NT2/D1 (cell line): ENCODE measurements at regions not wholly inside any gene's neighbourhood (a gene's known extent, or its start where the extent isn't known, plus 50 kb on each side); places are given as distances from the start of the nearest gene placed in this dataset.

ENCODE experiments used
- DNase-seq: peaks from one replicate; pipeline ENCODE4 v3.0.0-alpha.2; 2011; ENCODE audit warnings: low read depth, low spot score
- H3K27me3 ChIP-seq: 2 replicates; pipeline ENCODE4 v1.6.0; 2011; ENCODE audit warnings: mild to moderate bottlenecking; ENCODE audit not compliant: insufficient read length, insufficient read depth
- H3K36me3 ChIP-seq: 2 replicates; pipeline ENCODE4 v1.6.1; 2011; ENCODE audit warnings: mild to moderate bottlenecking, low read length, mixed read lengths; ENCODE audit not compliant: insufficient read depth, insufficient read length
- H3K4me1 ChIP-seq: 2 replicates; pipeline ENCODE4 v1.5.1; 2011; ENCODE audit not compliant: insufficient read depth, insufficient read length
- H3K4me3 ChIP-seq: 2 replicates; pipeline ENCODE4 v1.5.1; 2011; ENCODE audit warnings: low read depth; ENCODE audit not compliant: insufficient read length
- H3K9ac ChIP-seq: 2 replicates; pipeline ENCODE4 v1.6.0; 2011; ENCODE audit warnings: low read depth; ENCODE audit not compliant: insufficient read length
- H3K9me3 ChIP-seq: 2 replicates; pipeline ENCODE4 v1.5.1; 2011; ENCODE audit warnings: mild to moderate bottlenecking, low read length; ENCODE audit not compliant: insufficient read depth
- SUZ12 ChIP-seq: IDR thresholded peaks from 2 replicates; pipeline ENCODE4 v1.6.1; 2011; ENCODE audit not compliant: insufficient read length, insufficient read depth; ENCODE audit errors: extremely low read depth
- YY1 ChIP-seq: IDR thresholded peaks from 2 replicates; pipeline ENCODE4 v1.6.1; 2011; ENCODE audit not compliant: insufficient read length, insufficient read depth
- ZNF274 ChIP-seq: IDR thresholded peaks from 2 replicates; pipeline ENCODE4 v1.6.1; 2011; ENCODE audit warnings: mild to moderate bottlenecking, low read depth, low read length

- TF ChIP-seq YY1 (no peak), ZNF274 (no peak), SUZ12 (no peak)
- Histone ChIP-seq H3K36me3 (no peaks in the 10 kb centered on the region), H3K27me3 (no peaks in the 10 kb centered on the region), H3K4me3 (no peak overlapping the region), H3K9ac (no peak overlapping the region), H3K9me3 (no peaks in the 10 kb centered on the region), H3K4me1 (no peaks in the 10 kb centered on the region)
- no peak for DNase-seq
These were observed 227.3 kb upstream of the ARHGAP42 start for GRCh38 chr11:100459811-100460210.

GRCh38 chr11:100460426-100460825 lies 226.7 kb upstream of the ARHGAP42 start:
- Histone ChIP-seq H3K9ac (no peak overlapping the region), H3K4me1 (no peaks in the 10 kb centered on the region), H3K9me3 (no peaks in the 10 kb centered on the region), H3K36me3 (no peaks in the 10 kb centered on the region), H3K27me3 (no peaks in the 10 kb centered on the region), H3K4me3 (no peak overlapping the region)
- DNase-seq, result no peak
- TF ChIP-seq ZNF274 (no peak), SUZ12 (no peak), YY1 (no peak)

DNA sequence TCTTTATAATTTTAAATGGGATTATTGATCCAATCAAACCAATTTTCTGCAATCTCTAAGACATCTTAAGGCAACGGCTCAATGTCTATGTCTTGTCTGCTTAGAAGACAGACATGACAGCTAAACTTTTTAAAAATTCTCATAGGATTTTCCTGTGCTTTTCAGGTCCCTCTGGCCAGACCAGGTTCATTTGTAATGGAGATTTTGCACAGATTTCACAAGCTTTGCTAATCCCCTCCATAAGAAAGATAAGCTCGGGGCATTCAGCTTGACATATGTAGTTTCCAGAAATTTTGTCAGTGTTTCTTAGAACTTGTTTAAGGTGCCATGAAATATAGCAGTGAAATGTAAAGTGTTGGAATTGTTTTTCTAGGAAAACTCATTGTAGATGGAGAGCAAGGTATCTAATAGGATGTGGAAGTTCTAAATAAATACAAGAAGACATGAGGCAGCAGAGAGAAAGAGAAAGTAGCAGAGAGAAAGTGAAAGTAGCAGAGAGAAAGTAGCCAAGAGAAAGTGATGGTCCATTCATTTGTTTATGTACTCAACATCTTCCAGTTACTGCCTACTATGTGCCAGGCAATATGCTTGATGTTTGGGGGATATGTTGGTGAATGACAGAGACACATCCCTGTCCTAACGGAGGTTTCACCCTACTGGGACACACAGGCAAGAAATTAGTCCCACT lies 219.1 kb upstream of the ARHGAP42 start:
- no peaks in the 10 kb centered on the region for H3K36me3 ChIP-seq
- no peak for DNase-seq
- no peaks in the 10 kb centered on the region for H3K4me1 ChIP-seq
- H3K4me3 ChIP-seq, result no peak overlapping the region
- no peak overlapping the region for H3K9ac ChIP-seq
- no peaks in the 10 kb centered on the region for H3K9me3 ChIP-seq
- TF ChIP-seq YY1 (no peak), SUZ12 (no peak), ZNF274 (no peak)
- H3K27me3 ChIP-seq, result no peaks in the 10 kb centered on the region

- no peak overlapping the region for H3K9ac ChIP-seq
- H3K4me1 ChIP-seq, result no peaks in the 10 kb centered on the region
- no peaks in the 10 kb centered on the region for H3K9me3 ChIP-seq
- no peaks in the 10 kb centered on the region for H3K27me3 ChIP-seq
- H3K4me3 ChIP-seq, result no peak overlapping the region
- TF ChIP-seq SUZ12 (no peak), ZNF274 (no peak), YY1 (no peak)
- no peak for DNase-seq
- H3K36me3 ChIP-seq, result no peaks in the 10 kb centered on the region
These were observed 217.3 kb upstream of the ARHGAP42 start for GRCh38 chr11:100469835-100470234.

DNA sequence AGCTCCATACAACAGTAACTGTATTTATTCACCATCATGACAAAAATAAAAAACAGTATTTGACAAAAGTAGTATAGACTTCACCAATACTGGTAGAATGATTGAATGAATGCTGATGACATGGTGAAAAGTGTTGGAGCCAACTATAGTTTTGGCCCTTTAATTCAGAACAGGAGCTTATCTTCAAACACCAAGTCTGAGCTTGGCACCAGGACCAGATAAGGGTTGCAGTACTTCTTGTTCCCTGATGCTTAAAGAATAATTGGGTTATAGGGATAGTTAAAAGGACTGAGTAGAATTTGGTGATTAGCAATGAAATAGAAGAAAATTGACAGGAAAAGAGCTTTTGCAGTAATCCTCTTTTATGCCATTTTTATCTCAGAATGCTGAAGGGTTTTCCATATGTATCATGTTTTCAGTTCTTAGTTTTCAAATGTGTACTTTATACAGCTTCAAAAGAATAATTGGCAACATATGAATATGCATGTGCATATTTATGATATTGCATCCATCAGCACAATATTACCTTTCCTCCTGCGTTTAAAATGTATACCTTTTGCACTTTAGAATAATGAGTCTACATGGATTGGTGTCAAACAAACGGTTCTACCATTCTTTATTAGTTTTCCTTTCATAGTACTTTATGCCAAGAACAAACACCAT lies 214.2 kb upstream of the ARHGAP42 start:
- H3K36me3 ChIP-seq, result no peaks in the 10 kb centered on the region
- DNase-seq, result no peak
- H3K4me1 ChIP-seq, result no peaks in the 10 kb centered on the region
- no peaks in the 10 kb centered on the region for H3K9me3 ChIP-seq
- TF ChIP-seq YY1, result no peak
- no peak for TF ChIP-seq ZNF274
- TF ChIP-seq SUZ12, result no peak
- H3K27me3 ChIP-seq, result no peaks in the 10 kb centered on the region
- H3K9ac ChIP-seq, result no peak overlapping the region
- no peak overlapping the region for H3K4me3 ChIP-seq

- TF ChIP-seq ZNF274 (no peak), SUZ12 (no peak), YY1 (no peak)
- no peak overlapping the region for H3K4me3 ChIP-seq
- H3K4me1 ChIP-seq, result no peaks in the 10 kb centered on the region
- H3K9ac ChIP-seq, result no peak overlapping the region
- H3K27me3 ChIP-seq, result no peaks in the 10 kb centered on the region
- no peaks in the 10 kb centered on the region for H3K36me3 ChIP-seq
- no peaks in the 10 kb centered on the region for H3K9me3 ChIP-seq
- no peak for DNase-seq
These were observed 213.7 kb upstream of the ARHGAP42 start for GRCh38 chr11:100473390-100473740.

DNA sequence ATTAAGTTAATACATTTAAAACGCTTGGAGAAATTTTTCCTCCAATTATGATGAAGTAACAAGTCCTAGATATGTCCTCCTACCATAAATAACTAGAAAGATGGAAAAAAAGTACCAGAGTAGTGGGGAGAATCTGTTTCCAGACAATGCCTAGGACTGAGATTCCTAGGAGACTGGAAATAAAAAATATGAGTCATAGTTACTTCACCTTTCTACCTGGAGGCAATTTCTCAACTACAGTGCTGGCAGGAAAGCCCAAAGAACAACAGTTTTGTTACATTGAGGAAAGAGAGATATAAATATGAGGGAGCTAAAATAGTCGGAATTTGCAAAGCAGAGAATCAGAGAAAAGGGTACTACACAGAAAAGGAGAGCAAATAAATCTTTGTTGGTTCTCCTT lies 202.1 kb upstream of the ARHGAP42 start:
- TF ChIP-seq YY1, result no peak
- no peak for TF ChIP-seq SUZ12
- TF ChIP-seq ZNF274, result no peak
- H3K9ac ChIP-seq, result no peak overlapping the region
- DNase-seq, result no peak
- no peaks in the 10 kb centered on the region; the same call in 1 of the 2 replicates for H3K9me3 ChIP-seq
- no peaks in the 10 kb centered on the region for H3K27me3 ChIP-seq
- no peaks in the 10 kb centered on the region for H3K4me1 ChIP-seq
- no peak overlapping the region for H3K4me3 ChIP-seq
- no peaks in the 10 kb centered on the region for H3K36me3 ChIP-seq
